ENCODE measurements at regions not wholly inside any gene's neighbourhood (a gene's known extent, or its start where the extent isn't known, plus 50 kb on each side); places are given as distances from the start of the nearest gene placed in this dataset.

GRCh38 chr6:97653517-97653916 lies 370.5 kb upstream of the MMS22L start:
- TF ChIP-seq POLR2AphosphoS5 (IDR thresholded peaks at IDR 0.05; ENCODE audit: low read depth, low read length) (no peak), TAF1 (IDR thresholded peaks at IDR 0.05; ENCODE audit: low read depth, low read length) (no peak), POLR2A (IDR thresholded peaks at IDR 0.05; ENCODE audit: low read depth, low read length) (no peak), SPI1 (IDR thresholded peaks at IDR 0.05; ENCODE audit: low read depth, low read length) (no peak), POU2F2 (IDR thresholded peaks at IDR 0.05; ENCODE audit: low read depth, low read length) (no peak)
